Posterior vena cava (tissue), 2 donors: ENCODE measurements at regions not wholly inside any gene's neighbourhood (a gene's known extent, or its start where the extent isn't known, plus 50 kb on each side); places are given as distances from the start of the nearest gene placed in this dataset.

Source experiments
- DNase-seq: peaks from one replicate; pipeline ENCODE4 v3.0.0-alpha.2; 2020; ENCODE audit warnings: low spot score
- intact Hi-C, 2 donors: fragments of 100-400 bp; cut with DNase I; formaldehyde crosslinking; loops; one replicate each; pipeline versions ENCODE4 v1.14.1 to v1.14.2; 2022 to 2023
- donor health status: DM: yes; HTN: yes; CAD: no.
- donor health status: DM: yes; HTN: yes; CAD: no.

- DNase-seq: no peak
- intact Hi-C loops: no loop called here
Measured at GRCh38 chr6:98179606-98180005, 654.8 kb upstream of the POU3F2 start.

GRCh38 chr6:98200084-98200483 lies 634.3 kb upstream of the POU3F2 start:
- no peak for DNase-seq
- intact Hi-C loops: no loop called here

- no peak for DNase-seq
- intact Hi-C loops: no loop called here
Measured at GRCh38 chr6:98203170-98203806, 631.1 kb upstream of the POU3F2 start.

GRCh38 chr6:98212468-98212867 lies 621.9 kb upstream of the POU3F2 start:
- intact Hi-C loops: no loop called here
- DNase-seq: no peak

- intact Hi-C loops: no loop called here
- no peak for DNase-seq
Measured at GRCh38 chr6:98215531-98215930, 618.8 kb upstream of the POU3F2 start.

- intact Hi-C loops: no loop called here
Measured at GRCh38 chr6:98230250-98230649, 604.1 kb upstream of the POU3F2 start.

GRCh38 chr6:98239057-98239456 lies 595.3 kb upstream of the POU3F2 start:
- intact Hi-C loops: no loop called here
- DNase-seq: no peak

More at GRCh38 chr6:98230250-98230649, 604.1 kb upstream of the POU3F2 start:
- DNase-seq: no peak

GRCh38 chr6:98241630-98242029 lies 592.7 kb upstream of the POU3F2 start:
- intact Hi-C loops: no loop called here
- no peak for DNase-seq

GRCh38 chr6:98254624-98255023 lies 579.8 kb upstream of the POU3F2 start:
- DNase-seq: no peak
- intact Hi-C loops: no loop called here

GRCh38 chr6:98260382-98260781 lies 574.0 kb upstream of the POU3F2 start:
- no peak for DNase-seq
- intact Hi-C loops: no loop called here

- DNase-seq: no peak
Measured at GRCh38 chr6:98272060-98272459, 562.3 kb upstream of the POU3F2 start.

GRCh38 chr6:98274691-98275090 lies 559.7 kb upstream of the POU3F2 start:
- intact Hi-C loops: no loop called here

More at GRCh38 chr6:98272060-98272459, 562.3 kb upstream of the POU3F2 start:
- intact Hi-C loops: no loop called here

GRCh38 chr6:98280492-98280891 lies 553.9 kb upstream of the POU3F2 start:
- intact Hi-C loops: no loop called here
- no peak for DNase-seq

More at GRCh38 chr6:98274691-98275090, 559.7 kb upstream of the POU3F2 start:
- no peak for DNase-seq

GRCh38 chr6:98286620-98287019 lies 547.8 kb upstream of the POU3F2 start:
- no peak for DNase-seq
- intact Hi-C loops: no loop called here

- intact Hi-C loops: no loop called here
- DNase-seq: no peak
Measured at GRCh38 chr6:98287876-98288275, 546.5 kb upstream of the POU3F2 start.

- DNase-seq: no peak
- intact Hi-C loops: no loop called here
Measured at GRCh38 chr6:98292810-98293209, 541.6 kb upstream of the POU3F2 start.

- intact Hi-C loops: no loop called here
- DNase-seq: no peak
Measured at GRCh38 chr6:98295515-98296175, 538.7 kb upstream of the POU3F2 start.

GRCh38 chr6:98308564-98308963 lies 525.8 kb upstream of the POU3F2 start:
- intact Hi-C loops: no loop called here
- no peak for DNase-seq

- intact Hi-C loops: no loop called here
Measured at GRCh38 chr6:98310443-98310842, 523.9 kb upstream of the POU3F2 start.

GRCh38 chr6:98323605-98324004 lies 510.8 kb upstream of the POU3F2 start:
- intact Hi-C loops: no loop called here
- no peak for DNase-seq

More at GRCh38 chr6:98310443-98310842, 523.9 kb upstream of the POU3F2 start:
- DNase-seq: no peak

GRCh38 chr6:98324446-98324845 lies 509.9 kb upstream of the POU3F2 start:
- intact Hi-C loops: no loop called here
- no peak for DNase-seq
